NCI-H187 (cell line): ENCODE measurements at regions not wholly inside any gene's neighbourhood (a gene's known extent, or its start where the extent isn't known, plus 50 kb on each side); places are given as distances from the start of the nearest gene placed in this dataset.

Experiments
- DNase-seq, 2 experiments: peaks; one replicate each; lab custom pipeline; 2025; lab: John Stamatoyannopoulos, UW

DNA sequence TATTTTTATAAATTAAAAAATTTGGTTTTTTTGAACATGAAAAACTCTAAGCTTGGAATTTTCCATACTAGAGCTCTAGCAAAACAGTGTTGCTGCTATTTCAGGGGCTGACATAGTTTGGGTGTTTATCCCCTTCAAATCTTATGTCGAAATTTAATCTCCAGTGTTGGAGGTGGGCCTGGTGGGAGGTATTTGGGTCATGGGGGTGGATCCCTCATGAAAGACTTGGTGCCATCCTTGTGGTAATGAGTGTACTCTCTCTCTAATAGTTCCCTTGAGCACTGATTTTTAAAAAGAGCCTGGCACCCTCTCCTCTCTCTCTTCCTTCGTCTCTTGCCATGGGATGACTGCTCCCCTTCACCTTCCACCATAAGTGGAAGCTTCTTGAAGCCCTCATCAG lies 244.6 kb upstream of the UBE2E3 start:
- no peak for DNase-seq

GRCh38 chr2:180734382-180734781 lies 246.0 kb upstream of the UBE2E3 start:
- no peak for DNase-seq

DNA sequence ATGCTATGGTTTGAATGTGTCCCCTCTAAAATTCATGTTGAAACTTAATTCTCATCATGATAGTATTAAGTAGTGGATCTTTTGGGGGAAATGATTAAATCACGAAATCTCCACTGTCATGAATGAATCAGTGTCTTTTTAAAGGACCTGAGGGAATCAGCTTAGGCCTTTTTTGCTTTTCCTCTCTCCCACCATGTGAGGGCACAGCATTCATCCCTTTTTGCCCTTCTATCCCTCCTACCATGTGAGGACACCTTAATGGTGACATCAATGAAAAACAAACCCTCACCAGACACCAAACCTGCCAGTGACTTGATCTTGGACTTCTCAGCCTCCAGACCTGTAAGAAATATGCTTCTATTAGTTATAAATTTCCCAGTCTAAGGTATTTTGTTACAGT lies 247.1 kb upstream of the UBE2E3 start:
- DNase-seq = no peak

GRCh38 chr2:180732337-180732736 lies 248.1 kb upstream of the UBE2E3 start:
- no peak for DNase-seq

DNA sequence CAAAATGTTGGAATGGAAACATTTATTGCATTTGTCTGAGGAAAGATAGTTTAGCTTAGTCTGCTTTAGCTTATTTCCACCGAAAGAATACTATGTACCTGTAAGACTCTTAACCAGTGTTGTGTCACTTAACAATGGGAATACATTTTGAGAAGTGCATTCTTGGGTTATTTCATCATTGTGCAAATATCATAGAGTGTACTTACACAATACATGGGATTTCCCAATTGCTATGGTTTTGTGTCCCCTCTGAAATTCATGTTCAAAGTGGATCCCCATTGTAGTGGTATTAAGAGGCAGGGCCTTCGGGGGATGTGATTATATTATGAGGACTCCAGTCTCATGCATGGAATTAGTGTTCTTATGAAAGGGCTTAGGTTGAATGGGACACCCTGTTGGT lies 249.4 kb upstream of the UBE2E3 start:
- DNase-seq = no peak

DNA sequence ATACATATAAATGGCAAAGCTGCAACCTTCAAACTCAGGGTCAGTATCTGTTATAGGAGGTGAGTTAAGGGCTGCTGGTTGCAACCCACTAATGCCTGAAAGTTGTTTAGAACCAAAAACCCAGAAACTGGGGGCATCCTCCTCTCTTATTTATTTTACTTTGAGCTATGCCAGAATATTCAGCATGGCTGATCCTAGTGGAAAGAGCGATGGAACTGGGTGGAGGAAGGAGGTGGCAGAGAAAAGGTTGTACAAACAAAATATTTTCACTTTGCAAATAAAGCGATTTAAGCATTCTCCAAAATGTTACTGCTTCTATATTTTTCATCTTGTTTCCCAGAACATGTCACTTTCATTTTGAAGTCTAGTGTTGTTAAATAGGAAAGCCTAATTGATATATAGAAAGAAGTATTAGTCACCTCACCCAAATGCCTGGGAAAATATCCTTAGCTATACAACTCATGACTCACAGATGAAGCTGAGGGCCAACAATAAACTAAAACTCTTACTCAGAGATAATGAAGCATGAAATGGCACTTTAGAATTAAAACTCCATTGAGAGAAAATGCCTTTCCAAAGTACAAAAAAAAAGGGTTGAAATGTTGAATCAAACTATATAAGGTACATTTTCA lies 251.4 kb upstream of the UBE2E3 start:
- no peak for DNase-seq

DNA sequence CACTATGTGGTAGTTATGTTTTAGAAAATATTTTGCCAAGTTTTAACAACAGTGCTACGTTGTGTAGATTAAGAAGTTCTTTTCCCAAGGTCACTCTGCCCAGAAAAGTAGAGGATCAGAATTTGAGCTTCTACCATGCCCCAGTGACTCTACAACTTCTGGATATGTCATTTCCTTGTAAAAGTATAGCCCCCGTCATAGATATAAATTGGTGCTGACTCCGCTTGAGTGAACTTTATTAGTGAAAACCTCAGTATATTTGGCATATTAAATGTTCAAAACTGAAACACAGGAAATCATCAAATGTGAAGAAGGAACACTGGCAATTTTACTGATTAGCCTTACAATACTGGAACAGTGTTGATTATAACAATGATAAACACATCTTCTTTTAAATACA lies 256.7 kb upstream of the UBE2E3 start:
- no peak for DNase-seq

DNA sequence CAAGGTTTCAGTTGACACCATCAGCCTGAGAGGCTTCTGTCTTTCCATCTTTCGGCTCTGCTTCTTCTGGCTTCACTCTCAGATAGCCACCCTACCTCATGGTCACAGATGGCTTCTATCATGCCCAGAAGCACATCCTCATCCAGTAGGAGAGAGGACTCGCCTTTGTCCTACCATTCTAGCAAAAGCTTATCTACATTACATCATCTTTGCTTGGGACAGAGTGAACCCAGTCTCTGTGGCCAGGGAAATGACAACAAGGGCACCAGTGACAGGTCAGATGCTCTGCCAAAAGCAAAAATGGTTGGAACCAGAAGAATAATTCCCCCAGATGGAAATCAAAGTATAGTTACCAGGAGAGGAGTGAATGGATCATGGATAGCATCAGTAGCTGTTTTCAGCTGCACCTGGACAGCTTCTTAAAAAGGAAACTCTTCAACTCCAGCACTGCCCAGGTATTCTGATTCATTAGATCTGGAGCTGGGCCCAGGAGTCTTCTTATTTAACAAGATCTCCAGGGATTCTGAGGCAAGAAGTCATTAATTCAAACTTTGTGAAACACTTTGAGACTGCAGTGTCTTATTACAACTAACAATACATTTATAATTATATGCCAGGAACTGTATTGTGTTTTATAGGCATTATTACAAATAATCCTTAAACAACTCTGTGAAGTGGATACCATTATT lies 257.7 kb upstream of the UBE2E3 start:
- DNase-seq = no peak

GRCh38 chr2:180720829-180721228 lies 259.6 kb upstream of the UBE2E3 start:
- DNase-seq = no peak

GRCh38 chr2:180717588-180717987 lies 262.8 kb upstream of the UBE2E3 start:
- DNase-seq = no peak

GRCh38 chr2:180716186-180717180 lies 263.9 kb upstream of the UBE2E3 start:
- DNase-seq = no peak

GRCh38 chr2:180715044-180715443 lies 265.4 kb upstream of the UBE2E3 start:
- no peak for DNase-seq

- no peak for DNase-seq
These were observed 270.8 kb upstream of the UBE2E3 start for GRCh38 chr2:180709392-180710145.

GRCh38 chr2:180707884-180708205 lies 272.6 kb upstream of the UBE2E3 start:
- no peak for DNase-seq

DNA sequence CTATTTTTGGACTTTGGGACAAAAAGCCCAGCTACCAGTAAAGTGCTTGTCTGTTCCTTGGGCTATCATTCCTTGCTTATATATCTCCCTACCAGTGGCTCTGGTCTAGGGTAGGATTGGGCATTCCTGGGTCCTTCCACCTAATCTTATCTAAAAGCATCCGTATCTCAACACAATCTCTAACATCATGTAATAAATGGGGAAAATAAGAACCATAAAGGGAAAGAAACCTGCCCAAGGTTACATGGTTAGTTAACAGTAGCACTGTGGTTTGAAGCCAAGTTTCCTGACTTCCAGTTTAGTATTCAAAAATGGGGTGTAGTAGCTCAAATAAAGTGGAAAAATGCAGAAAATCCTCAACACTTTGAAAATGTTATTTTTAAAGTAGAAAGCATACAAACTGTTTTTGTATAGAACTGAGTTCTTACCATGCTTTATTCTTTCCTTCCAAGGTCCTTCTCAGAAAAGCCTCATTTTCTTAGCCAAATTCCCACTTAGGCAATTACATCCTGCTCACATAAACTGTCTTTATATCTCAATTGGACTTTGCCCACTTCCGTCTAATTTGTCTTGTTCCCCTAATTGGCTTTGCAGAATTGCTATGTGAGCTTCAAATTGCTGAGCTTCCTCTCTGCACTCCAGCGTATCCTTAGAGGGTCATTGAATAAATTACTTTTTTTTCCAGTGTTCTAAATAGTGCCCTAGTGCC lies 273.1 kb upstream of the UBE2E3 start:
- DNase-seq = no peak

- no peak for DNase-seq
These were observed 273.7 kb upstream of the UBE2E3 start for GRCh38 chr2:180706694-180707093.

DNA sequence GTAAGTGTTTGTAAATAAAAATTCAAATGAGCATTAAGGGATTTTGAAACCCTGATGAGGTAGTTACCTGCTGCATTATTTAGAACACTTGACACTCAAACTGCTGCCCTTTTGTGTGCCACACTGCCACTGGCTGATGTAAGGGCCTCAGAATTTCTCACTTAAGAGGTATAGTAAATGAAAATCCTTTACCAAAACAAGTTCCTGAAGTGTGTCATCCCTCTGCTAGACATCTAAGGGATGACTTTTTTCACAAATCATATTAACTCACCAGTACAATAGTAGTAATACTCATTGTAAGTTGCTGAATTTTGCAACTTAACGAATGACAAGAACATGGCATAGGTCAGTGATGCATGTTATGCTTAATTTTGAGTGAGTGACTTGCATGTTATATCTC lies 274.9 kb upstream of the UBE2E3 start:
- DNase-seq = no peak

- DNase-seq = no peak
These were observed 275.3 kb upstream of the UBE2E3 start for GRCh38 chr2:180705122-180705521.

DNA sequence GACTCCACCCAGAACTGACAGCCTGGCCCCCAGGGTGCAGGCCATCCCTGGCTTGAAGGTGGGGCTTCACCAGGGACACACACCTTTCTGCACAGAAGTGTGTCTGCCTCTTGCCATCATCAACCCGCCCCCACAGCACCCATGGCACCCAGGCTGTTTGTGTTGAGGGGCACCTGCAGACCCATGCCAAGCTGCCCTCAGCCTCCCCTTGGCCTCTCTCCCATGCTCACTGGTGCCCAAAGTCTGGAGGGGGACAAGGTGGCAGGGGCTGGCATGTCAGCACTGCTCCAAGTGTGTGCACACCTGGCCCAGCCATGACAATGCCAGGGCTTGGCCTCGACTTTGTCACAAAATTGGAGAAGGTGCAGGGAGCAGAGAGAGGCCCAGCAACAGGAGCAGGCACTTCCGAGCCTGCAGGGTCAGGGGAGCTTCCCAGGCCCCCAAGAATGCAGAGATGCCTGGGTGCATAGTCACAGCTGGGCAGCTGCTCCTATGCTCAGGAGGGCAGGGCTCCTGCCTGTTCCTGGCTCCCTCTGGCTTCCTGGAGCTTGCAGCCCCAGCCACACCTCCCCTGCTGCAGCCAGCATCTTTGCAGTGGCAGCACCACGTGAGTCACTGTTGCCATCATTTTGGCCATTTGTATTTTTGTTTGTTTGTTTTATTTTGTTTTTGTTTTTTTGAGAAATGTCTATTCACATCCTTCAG lies 280.6 kb upstream of the UBE2E3 start:
- DNase-seq = no peak

GRCh38 chr2:180698668-180699067 lies 281.7 kb upstream of the UBE2E3 start:
- DNase-seq = no peak
